HG03066 (cell line): ENCODE measurements at regions not wholly inside any gene's neighbourhood (a gene's known extent, or its start where the extent isn't known, plus 50 kb on each side); places are given as distances from the start of the nearest gene placed in this dataset.
"Not testable (repeated sequence)": the region's sequence is repeated elsewhere in the genome, so short reads cannot be mapped to it uniquely, and the experiment has no call there.

Source experiments
- ATAC-seq: cut with Tn5 transposase; IDR thresholded peaks from one replicate; pipeline ENCODE4 v1.9.1; 2021; ENCODE audit warnings: low read depth; ENCODE audit not compliant: unreplicated experiment

- ATAC-seq = peak; percentile 87
These were observed 381.1 kb downstream of the SEC23A start for GRCh38 chr14:38721822-38722431.

DNA sequence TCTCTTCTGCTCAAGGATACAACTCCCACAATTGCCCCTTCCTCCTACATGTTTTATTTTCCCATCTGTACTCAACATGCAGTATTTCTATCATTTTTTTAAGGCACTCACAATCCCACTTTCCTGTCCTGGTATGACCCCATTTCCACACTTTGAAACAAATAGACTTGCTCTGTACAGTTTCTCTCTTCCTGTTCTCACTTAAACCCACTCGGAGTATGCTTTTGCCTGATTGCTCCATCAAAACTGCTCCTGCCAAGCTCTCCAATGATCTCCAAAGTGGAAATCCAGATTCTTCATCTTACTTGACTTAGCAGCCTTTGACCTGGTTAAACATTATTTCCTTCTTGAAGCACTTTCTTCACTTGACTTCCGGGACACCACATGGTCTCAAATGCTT lies 384.5 kb downstream of the SEC23A start:
- no peak for ATAC-seq

GRCh38 chr14:38716926-38717325 lies 386.1 kb downstream of the SEC23A start:
- no peak for ATAC-seq

DNA sequence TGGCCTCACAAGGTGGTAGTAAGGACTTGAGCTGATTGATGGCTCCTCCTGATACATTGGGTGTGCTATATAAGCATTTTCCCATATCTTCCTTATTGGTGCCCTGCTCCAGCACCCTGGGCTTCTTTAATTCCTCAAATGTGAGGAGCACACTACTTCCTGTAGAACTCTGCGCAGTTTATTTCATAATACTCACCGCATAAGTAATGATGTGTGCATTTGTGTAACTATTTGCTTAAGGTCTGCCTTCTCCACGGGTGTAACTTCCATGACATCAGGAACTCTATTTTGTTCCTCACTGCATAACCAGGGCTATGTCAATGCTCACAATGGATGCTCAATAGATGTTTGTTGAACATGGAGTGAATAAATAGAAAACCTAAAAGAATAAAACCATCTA lies 392.2 kb downstream of the SEC23A start:
- no peak for ATAC-seq

GRCh38 chr14:38710196-38710595 lies 392.8 kb downstream of the SEC23A start:
- no peak for ATAC-seq

- no peak for ATAC-seq
These were observed 397.8 kb downstream of the SEC23A start for GRCh38 chr14:38705220-38705619.

GRCh38 chr14:38704220-38704619 lies 398.8 kb downstream of the SEC23A start:
- ATAC-seq = no peak

DNA sequence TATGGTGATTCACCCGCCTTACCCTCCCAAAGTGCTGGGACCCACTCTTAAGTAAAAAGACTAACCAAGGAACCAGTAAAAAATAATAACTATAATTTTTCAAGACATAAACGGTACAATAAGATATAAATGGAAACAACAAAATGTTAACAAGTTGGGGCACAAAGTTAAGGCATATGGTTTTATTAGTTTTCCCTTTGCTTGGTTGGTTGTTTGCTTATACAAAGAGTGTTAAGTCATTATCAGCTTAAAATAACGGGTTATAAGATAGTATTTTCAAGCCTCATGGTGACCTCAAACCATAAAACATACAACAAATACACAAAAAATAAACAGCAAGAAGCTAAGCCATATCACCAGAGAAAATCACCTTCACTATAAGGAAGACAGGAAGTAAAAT lies 406.1 kb downstream of the SEC23A start:
- ATAC-seq = no peak

DNA sequence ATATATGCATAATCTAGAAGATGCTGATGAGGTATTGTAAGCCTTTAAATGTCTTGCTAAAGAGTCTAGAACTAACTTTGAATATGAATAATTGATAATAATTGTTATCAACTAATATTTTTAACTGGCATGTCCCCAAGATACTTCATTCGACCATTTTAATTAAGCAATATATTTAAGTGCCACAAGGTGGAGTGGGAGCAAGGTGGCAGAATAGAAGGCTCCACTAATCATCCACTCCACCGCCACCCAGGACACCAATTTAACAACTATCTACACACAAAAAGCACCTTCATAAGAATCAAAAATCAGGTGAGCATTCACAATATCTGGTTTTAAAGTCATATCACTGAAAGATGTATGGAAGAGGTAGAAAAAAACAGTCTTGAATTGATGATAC lies 409.6 kb downstream of the SEC23A start:
- ATAC-seq = no peak

- ATAC-seq = no peak
These were observed 413.1 kb upstream of the CLEC14A start for GRCh38 chr14:38669027-38669426.

DNA sequence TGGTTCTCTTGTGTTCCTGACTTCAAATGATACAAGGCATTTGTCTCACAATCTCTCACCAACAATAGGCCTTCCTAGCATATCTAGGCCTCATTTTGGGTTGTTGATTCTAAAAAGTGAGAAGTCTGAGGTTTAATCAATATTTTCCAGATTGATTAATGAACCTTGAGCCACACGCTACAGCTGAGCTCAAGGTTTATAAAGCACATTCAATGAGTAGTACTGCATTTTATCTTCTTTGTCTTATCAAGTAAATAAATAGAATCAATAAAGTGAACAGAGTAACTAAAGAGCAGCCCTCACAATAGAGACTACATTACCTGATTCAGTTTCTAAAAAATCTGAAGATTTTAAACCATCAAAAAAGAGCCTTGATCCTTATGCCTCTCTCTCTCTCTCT lies 407.5 kb upstream of the CLEC14A start:
- no peak for ATAC-seq

GRCh38 chr14:38662781-38663180 lies 406.9 kb upstream of the CLEC14A start:
- ATAC-seq = no peak

DNA sequence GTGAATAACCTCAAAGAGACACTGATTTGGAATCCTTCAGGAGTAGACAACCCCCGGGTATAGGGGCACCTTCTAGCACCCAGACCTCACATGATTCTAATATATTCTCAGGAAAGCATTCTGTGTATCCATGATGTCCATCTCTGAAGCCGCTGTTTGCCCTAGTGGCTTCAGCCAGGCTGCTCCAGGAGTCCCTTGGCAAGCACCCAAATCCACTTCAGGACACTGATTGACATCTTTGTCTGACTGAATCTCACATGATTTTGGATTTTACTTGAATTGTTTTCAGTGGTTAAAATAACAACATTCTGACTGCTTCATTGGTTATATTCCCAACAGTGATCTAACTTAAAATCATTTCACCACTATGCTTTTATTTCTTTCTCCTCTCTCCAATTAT lies 390.5 kb upstream of the CLEC14A start:
- ATAC-seq = no peak

DNA sequence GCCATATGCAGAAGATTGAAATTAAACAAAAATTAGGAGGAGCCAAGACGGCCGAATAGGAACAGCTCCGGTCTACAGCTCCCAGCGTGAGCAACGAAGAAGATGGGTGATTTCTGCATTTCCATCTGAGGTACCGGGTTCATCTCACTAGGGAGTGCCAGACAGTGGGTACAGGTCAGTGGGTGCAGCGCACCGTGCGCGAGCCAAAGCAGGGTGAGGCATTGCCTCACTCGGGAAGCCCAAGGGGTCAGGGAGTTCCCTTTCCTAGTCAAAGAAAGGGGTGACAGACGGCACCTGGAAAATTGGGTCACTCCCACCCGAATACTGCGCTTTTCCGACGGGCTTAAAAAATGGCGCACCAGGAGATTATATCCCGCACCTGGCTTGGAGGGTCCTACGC lies 379.0 kb upstream of the CLEC14A start:
- ATAC-seq = not testable (repeated sequence)

DNA sequence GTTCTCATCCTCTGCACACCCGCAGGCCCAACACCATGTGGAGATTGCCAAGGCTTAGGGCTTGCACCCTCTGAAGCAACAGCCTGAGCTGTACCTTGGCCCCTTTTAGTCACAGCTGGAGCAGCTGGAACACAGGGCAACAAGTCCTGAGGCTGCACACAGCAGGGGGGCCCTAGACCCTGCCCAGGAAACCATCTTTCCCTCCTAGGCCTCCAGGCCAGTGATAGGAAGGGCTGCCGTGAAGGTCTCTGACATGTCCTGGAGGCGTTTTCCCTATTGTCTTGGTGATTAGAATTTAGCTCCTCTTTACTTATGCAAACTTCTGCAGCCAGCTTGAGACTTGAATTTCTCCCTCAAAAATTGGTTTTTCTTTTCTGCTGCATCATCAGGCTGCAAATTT lies 373.5 kb upstream of the CLEC14A start:
- no peak for ATAC-seq

GRCh38 chr14:38627163-38627562 lies 371.3 kb upstream of the CLEC14A start:
- ATAC-seq = no peak

DNA sequence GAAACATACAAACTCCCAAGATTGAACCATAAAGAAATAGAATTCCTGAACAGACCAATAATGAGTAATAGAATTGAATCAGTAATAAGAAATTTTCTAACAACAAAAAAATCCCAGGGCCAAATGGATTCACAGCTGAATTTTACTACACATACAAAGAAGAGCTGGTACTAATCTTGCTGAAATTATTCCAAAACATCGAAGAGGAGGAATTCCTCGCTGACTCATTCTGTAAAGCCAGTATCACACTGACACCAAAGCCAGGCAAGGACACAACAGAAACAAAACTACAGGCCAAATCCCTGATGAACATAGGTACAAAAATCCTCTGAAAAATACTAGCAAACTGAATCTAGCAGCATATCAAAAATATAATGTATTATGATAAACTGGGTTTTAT lies 367.8 kb upstream of the CLEC14A start:
- ATAC-seq = no peak

- no peak for ATAC-seq
These were observed 362.6 kb upstream of the CLEC14A start for GRCh38 chr14:38618514-38618913.

- ATAC-seq = no peak
These were observed 361.1 kb upstream of the CLEC14A start for GRCh38 chr14:38616959-38617358.

- ATAC-seq = no peak
These were observed 356.0 kb upstream of the CLEC14A start for GRCh38 chr14:38611928-38612327.

DNA sequence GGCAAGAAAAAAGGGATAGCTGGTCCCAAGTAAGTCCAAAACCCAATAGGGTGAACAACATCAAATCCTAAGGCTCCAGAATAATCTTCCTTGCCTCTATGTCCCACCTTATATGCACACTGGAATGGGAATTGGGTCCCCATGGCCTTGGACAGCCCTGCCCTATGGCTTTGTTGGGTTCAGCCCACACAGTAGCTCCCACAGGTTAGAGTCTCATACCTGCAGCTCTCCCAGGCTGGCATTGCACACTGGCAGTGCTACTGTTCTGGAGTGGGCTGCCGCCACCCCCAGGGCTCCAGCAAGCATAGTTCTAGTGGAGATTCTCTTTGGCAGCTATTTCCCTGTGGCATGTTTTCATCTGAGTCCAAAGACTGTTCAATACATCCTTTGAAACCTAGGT lies 352.4 kb upstream of the CLEC14A start:
- ATAC-seq = no peak

- no peak for ATAC-seq
These were observed 349.6 kb upstream of the CLEC14A start for GRCh38 chr14:38605193-38606114.
